ENCODE measurements at regions not wholly inside any gene's neighbourhood (a gene's known extent, or its start where the extent isn't known, plus 50 kb on each side); places are given as distances from the start of the nearest gene placed in this dataset.

GRCh38 chr2:219946021-219946420 is 318.6 kb downstream of the SLC4A3 start:
- TF ChIP-seq MEIS2 (CRISPR knock-in tag; IDR thresholded peaks at IDR 0.05) = no peak
- no peak for TF ChIP-seq ZNF639 (CRISPR knock-in tag; conservative IDR thresholded peaks at IDR 0.05)
- TF ChIP-seq HMGA1 (CRISPR knock-in tag; conservative IDR thresholded peaks at IDR 0.05) = no peak
- TF ChIP-seq MYNN (CRISPR knock-in tag; IDR thresholded peaks at IDR 0.05; ENCODE audit: low read depth) = no peak
- TF ChIP-seq MXD3 (CRISPR knock-in tag; IDR thresholded peaks at IDR 0.05) = no peak
- TF ChIP-seq ZBTB44 (CRISPR knock-in tag; IDR thresholded peaks at IDR 0.05) = no peak
- no peak for TF ChIP-seq KAT7 (CRISPR knock-in tag; IDR thresholded peaks at IDR 0.05; ENCODE audit: borderline replicate concordance)
- TF ChIP-seq MXD4 (CRISPR knock-in tag; IDR thresholded peaks at IDR 0.05) = no peak
- no peak for TF ChIP-seq SKI (IDR thresholded peaks at IDR 0.05; ENCODE audit: partially characterized antibody)
- no peak for TF ChIP-seq ZNF276 (CRISPR knock-in tag; IDR thresholded peaks at IDR 0.05; ENCODE audit: low read depth)
- TF ChIP-seq HNF4G (IDR thresholded peaks at IDR 0.05; ENCODE audit: borderline replicate concordance, low read depth, low read length) = no peak
- TF ChIP-seq HNF4G (CRISPR knock-in tag; IDR thresholded peaks at IDR 0.05; ENCODE audit: borderline replicate concordance, low read depth) = no peak
- no peak for TF ChIP-seq FLYWCH1 (CRISPR knock-in tag; IDR thresholded peaks at IDR 0.05)
- no peak for TF ChIP-seq SALL1 (CRISPR knock-in tag; IDR thresholded peaks at IDR 0.05)
- no peak for TF ChIP-seq DPF2 (CRISPR knock-in tag; IDR thresholded peaks at IDR 0.05; ENCODE audit: borderline replicate concordance, low read depth)
- TF ChIP-seq SMAD3 (CRISPR knock-in tag; IDR thresholded peaks at IDR 0.05) = no peak
- TF ChIP-seq ZFY (CRISPR knock-in tag; IDR thresholded peaks at IDR 0.05) = no peak
- no peak for TF ChIP-seq POGK (CRISPR knock-in tag; conservative IDR thresholded peaks at IDR 0.05)
- no peak for TF ChIP-seq CC2D1A (CRISPR knock-in tag; IDR thresholded peaks at IDR 0.05)
- TF ChIP-seq GPN1 (CRISPR knock-in tag; IDR thresholded peaks at IDR 0.05; ENCODE audit: borderline replicate concordance) = no peak
- H2AFZ ChIP-seq (ENCODE audit: low read length) = no peak overlapping the region

More at GRCh38 chr2:219946021-219946420, 318.6 kb downstream of the SLC4A3 start:
- H3K4me1 ChIP-seq (ENCODE audit: insufficient read depth, low read length) = no peaks in the 10 kb centered on the region
- H3K36me3 ChIP-seq (replicated peaks in 1 of 2; ENCODE audit: control insufficient read depth in 1 of 2, insufficient read depth in 2 of 2, low read length in 2 of 2) = no peaks in the 10 kb centered on the region
- no peaks in the 10 kb centered on the region for H4K20me1 ChIP-seq (ENCODE audit: insufficient read depth, low read length)
- no TSS peak for BruUV-seq (replicated peaks)
- H3K9ac ChIP-seq (ENCODE audit: insufficient read depth, low read depth, low read length) = no peak overlapping the region
- intact Hi-C loops (cut with micrococcal nuclease; ENCODE audit: unreplicated experiment) = no loop called here
- DNase-seq (ENCODE audit: low spot score) = no peak
- FAIRE-seq = no peak
- in situ Hi-C loops (cut with HindIII; ENCODE audit: extremely low pct_ligation_motif_present, low pct_unique_long_range_greater_than_20kb) = no loop called here
- no peaks in the 10 kb centered on the region for H3K79me2 ChIP-seq (ENCODE audit: insufficient read depth, low read length)
- ATAC-seq = no peak
- POLR2A ChIA-PET = no interaction called here
- CTCF ChIA-PET (ENCODE audit: low intra/inter-chr PET ratio, low total read pairs) = no interaction called here
- no peak overlapping the region for H3K4me3 ChIP-seq (replicated peaks in 1 of 3; ENCODE audit: insufficient read depth in 1 of 3, low read depth in 2 of 3, low read length in 3 of 3)
- no peak overlapping the region for H3K27ac ChIP-seq (ENCODE audit: extremely low read length, insufficient read depth, low read length)
- H3K4me2 ChIP-seq (ENCODE audit: low read depth, low read length) = no peak overlapping the region
- WGBS (ENCODE audit: low lambda C conversion rate) = 0% methylated on average over 1 of the region's 1 CpG
- H3K27me3 ChIP-seq (ENCODE audit: control insufficient read depth in 1 of 2, insufficient read depth in 2 of 2, low read length in 2 of 2) = no peaks in the 10 kb centered on the region
- H3K9me3 ChIP-seq (ENCODE audit: low read length) = no peaks in the 10 kb centered on the region
